IMR-90 (cell line): ENCODE measurements at regions not wholly inside any gene's neighbourhood (a gene's known extent, or its start where the extent isn't known, plus 50 kb on each side); places are given as distances from the start of the nearest gene placed in this dataset.

ENCODE experiments used
- ATAC-seq: fragments of 200-7000 bp; cut with Tn5 transposase; 2 replicates; pipeline ENCODE4 v1.9.1; 2020; ENCODE audit warnings: low read depth, mild to moderate bottlenecking, moderate library complexity
- BruUV-seq: library from RNA; stranded (reverse); fragments of 400-500 nt; replicated peaks from 2 replicates; lab custom pipeline; 2021; lab: Mats Ljungman, UMichigan
- CTCF ChIA-PET: fragments of 300-600 bp; formaldehyde crosslinking; extraction: SDS; loops from one replicate; lab custom pipeline; 2021; ENCODE audit warnings: antibody characterized with exemption; lab: Yijun Ruan, JAX
- POLR2A ChIA-PET: fragments of 300-600 bp; sonication (Branson Sonifier 250); formaldehyde crosslinking; loops from one replicate; lab custom pipeline; 2022; ENCODE audit warnings: antibody characterized with exemption; ENCODE audit not compliant: unreplicated experiment; lab: Charles Lee
- DNase-seq: peaks from one replicate; pipeline ENCODE4 v3.0.0; 2013
- H2AFZ ChIP-seq: replicated peaks from 2 replicates; pipeline ENCODE3; 2013; ENCODE audit warnings: low read length, mild to moderate bottlenecking; ENCODE audit not compliant: poor library complexity
- H2AK5ac ChIP-seq: 2 replicates; pipeline ENCODE4 v1.6.1; 2013; ENCODE audit warnings: low read depth, low read length, inconsistent platforms
- H2AK9ac ChIP-seq: replicated peaks from 2 replicates; pipeline ENCODE3; 2013; ENCODE audit warnings: mild to moderate bottlenecking, low read depth, low read length, moderate library complexity; ENCODE audit not compliant: poor library complexity
- H2BK120ac ChIP-seq: 2 replicates; pipeline ENCODE4 v1.6.1; 2013; ENCODE audit warnings: low read depth, low read length, inconsistent platforms
- H2BK15ac ChIP-seq: 3 replicates; pipeline ENCODE4 v1.6.1; 2013; ENCODE audit warnings: low read depth, low read length, inconsistent platforms
- H2BK20ac ChIP-seq: 2 replicates; pipeline ENCODE4 v1.6.1; 2013; ENCODE audit warnings: low read depth, mild to moderate bottlenecking, inconsistent platforms, low read length, moderate library complexity
- H2BK5ac ChIP-seq: 2 replicates; pipeline ENCODE4 v1.6.1; 2013; ENCODE audit warnings: mild to moderate bottlenecking, low read depth, low read length, inconsistent platforms; ENCODE audit not compliant: poor library complexity, severe bottlenecking
- H3K14ac ChIP-seq: replicated peaks from 2 replicates; pipeline ENCODE4 v1.6.1; 2013; ENCODE audit warnings: low read depth, low read length, inconsistent platforms
- H3K18ac ChIP-seq: 2 replicates; pipeline ENCODE4 v1.6.1; 2013; ENCODE audit warnings: low read depth, low read length, control low read depth
- H3K23ac ChIP-seq: 2 replicates; pipeline ENCODE4 v1.6.1; 2013; ENCODE audit warnings: low read depth, low read length, inconsistent platforms
- H3K27ac ChIP-seq: 2 replicates; pipeline ENCODE4 v1.5.1; 2013; ENCODE audit warnings: mild to moderate bottlenecking, control low read depth, low read length; ENCODE audit not compliant: insufficient read depth
- H3K27me3 ChIP-seq: 2 replicates; pipeline ENCODE4 v1.6.1; 2013; ENCODE audit warnings: low read length; ENCODE audit not compliant: control insufficient read depth, insufficient read depth
- H3K36me3 ChIP-seq: 2 replicates; pipeline ENCODE4 v1.6.1; 2013; ENCODE audit warnings: low read length, mixed read lengths; ENCODE audit not compliant: control insufficient read depth, insufficient read depth
- H3K4ac ChIP-seq: 2 replicates; pipeline ENCODE4 v1.6.1; 2013; ENCODE audit warnings: low read depth, low read length, inconsistent platforms
- H3K4me1 ChIP-seq: 2 replicates; pipeline ENCODE4 v1.6.1; 2013; ENCODE audit warnings: low read length, mixed read lengths; ENCODE audit not compliant: control insufficient read depth, insufficient read depth
- H3K4me2 ChIP-seq: 2 replicates; pipeline ENCODE4 v1.6.1; 2013; ENCODE audit warnings: low read depth, mild to moderate bottlenecking, control low read depth, low read length, moderate library complexity
- H3K4me3 ChIP-seq: 2 replicates; pipeline ENCODE4 v1.5.1; 2013; ENCODE audit warnings: low read depth, mild to moderate bottlenecking, control low read depth, low read length, moderate library complexity; ENCODE audit not compliant: insufficient read depth
- H3K56ac ChIP-seq: 2 replicates; pipeline ENCODE4 v1.6.1; 2013; ENCODE audit warnings: low read length, inconsistent platforms; ENCODE audit not compliant: insufficient read depth; ENCODE audit errors: extremely low read depth
- H3K79me1 ChIP-seq, 2 experiments: 2 replicates each; pipeline ENCODE4 v1.6.1; 2013; ENCODE audit warnings: low read length in 2 of 2, inconsistent platforms in 1 of 2, low read depth in 1 of 2
- H3K9ac ChIP-seq: 2 replicates; pipeline ENCODE4 v1.6.1; 2013; ENCODE audit warnings: low read depth, low read length, control low read depth
- H3K9me1 ChIP-seq: 2 replicates; pipeline ENCODE4 v1.6.1; 2013; ENCODE audit warnings: low read length, inconsistent platforms; ENCODE audit not compliant: insufficient read depth
- H3K9me3 ChIP-seq: 2 replicates; pipeline ENCODE4 v1.6.1; 2013; ENCODE audit warnings: low read length; ENCODE audit not compliant: control insufficient read depth, insufficient read depth
- H4K20me1 ChIP-seq: 2 replicates; pipeline ENCODE4 v1.6.1; 2013; ENCODE audit warnings: low read length, inconsistent platforms; ENCODE audit not compliant: insufficient read depth
- H4K5ac ChIP-seq: 2 replicates; pipeline ENCODE4 v1.6.1; 2013; ENCODE audit warnings: mild to moderate bottlenecking, low read depth, low read length, control low read depth
- H4K8ac ChIP-seq, 2 experiments: 2 replicates each; pipeline ENCODE4 v1.6.1; 2013; ENCODE audit warnings: low read depth in 2 of 2, low read length in 2 of 2, control low read depth in 1 of 2, inconsistent platforms in 1 of 2
- H4K91ac ChIP-seq: 2 replicates; pipeline ENCODE4 v1.6.1; 2013; ENCODE audit warnings: low read depth, low read length, inconsistent platforms; ENCODE audit not compliant: insufficient read depth
- BHLHE40 ChIP-seq: fragments of 150-350 bp; IDR thresholded peaks from 2 replicates; pipeline ENCODE4 v1.6.1; 2016; ENCODE audit warnings: mild to moderate bottlenecking, low read depth, low read length
- CTCF ChIP-seq: conservative IDR thresholded peaks from 2 replicates; pipeline ENCODE4 v1.5.1; 2012; ENCODE audit warnings: mild to moderate bottlenecking, low read depth, low read length, improper control_type of control experiment
- FOS ChIP-seq: fragments of 150-350 bp; IDR thresholded peaks from 2 replicates; pipeline ENCODE4 v1.6.1; 2016; ENCODE audit warnings: low read depth, low read length
- RAD21 ChIP-seq: IDR thresholded peaks from 2 replicates; pipeline ENCODE4 v1.6.1; 2012; ENCODE audit warnings: low read length, improper control_type of control experiment
- RCOR1 ChIP-seq: IDR thresholded peaks from 2 replicates; pipeline ENCODE4 v1.6.1; 2012; ENCODE audit warnings: mild to moderate bottlenecking, low read length, improper control_type of control experiment; ENCODE audit not compliant: insufficient replicate concordance
- RFX5 ChIP-seq: IDR thresholded peaks from 2 replicates; pipeline ENCODE4 v1.8.0; 2012; ENCODE audit warnings: low read depth, mild to moderate bottlenecking, low read length, moderate library complexity
- SMC3 ChIP-seq: fragments of 150-350 bp; IDR thresholded peaks from 2 replicates; pipeline ENCODE4 v1.6.1; 2016; ENCODE audit warnings: low read depth, mild to moderate bottlenecking, antibody characterized with exemption, low read length, moderate library complexity
- WGBS, 2 experiments: methylation state at CpG; one replicate each; pipeline versions ENCODE4 v1.1.5 to v1.1.7; 2013; ENCODE audit warnings: missing lambda C conversion rate in 2 of 2; ENCODE audit not compliant: insufficient read length in 1 of 2; ENCODE audit errors: extremely low coverage in 2 of 2; 5-methylcytosine and 5-hydroxymethylcytosine counted together
- dilution Hi-C: fragments of 300-500 bp; cut with HindIII; formaldehyde crosslinking; loops from one replicate; pipeline ENCODE4 v1.14.3; 2018; ENCODE audit warnings: low sequenced_read_pairs; ENCODE audit not compliant: unreplicated experiment
- in situ Hi-C: fragments of 300-500 bp; cut with MboI; formaldehyde crosslinking; loops from 3 replicates; pipeline ENCODE4 v1.14.3; 2019; ENCODE audit warnings: low sequenced_read_pairs, inconsistent platforms, mixed read lengths
- intact Hi-C: fragments of 100-400 bp; cut with micrococcal nuclease; formaldehyde crosslinking; loops from 2 replicates; pipeline ENCODE4 v1.10.0; 2022

DNA sequence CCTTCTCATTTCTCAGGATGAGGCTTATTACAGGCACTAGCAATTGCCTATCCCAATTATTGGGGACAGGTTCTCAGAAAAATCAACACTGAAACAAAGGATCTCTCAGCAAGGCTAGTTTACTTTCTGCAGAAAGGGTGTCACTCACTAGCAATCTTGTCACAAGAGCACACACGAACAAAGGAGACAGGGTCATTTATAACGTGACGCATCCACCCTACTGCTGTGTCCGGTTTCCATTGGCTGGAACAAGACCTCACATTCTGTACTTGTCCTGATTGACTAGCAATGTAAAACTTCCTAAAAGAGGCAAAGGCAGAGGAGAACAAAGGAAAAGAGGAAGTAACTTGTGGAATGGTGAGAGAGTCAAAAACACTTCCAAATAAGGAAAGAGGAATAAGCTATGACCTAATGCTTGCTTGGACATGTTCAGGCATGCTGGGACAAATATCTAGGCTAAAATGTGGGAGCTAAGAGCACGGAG, 160.2 kb upstream of the STXBP5 start:
- H3K4ac ChIP-seq = peak overlapping the region; percentile 73
- no peak overlapping the region; the same call in 1 of the 2 replicates for H2AK5ac ChIP-seq
- H3K18ac ChIP-seq = peak overlapping the region; percentile 57; the same call in 1 of the 2 replicates
- no peak overlapping the region for H3K56ac ChIP-seq
- ChIA-PET POLR2A (no interaction called here), CTCF (interaction anchor here (0.5 kb wide), 1 partner anchor 134 kb away, joined by 4 read pairs; no protein-coding TSS in a partner anchor)
- TF ChIP-seq CTCF = no peak
- no peak for TF ChIP-seq RCOR1
- no peak for TF ChIP-seq RAD21
- TF ChIP-seq BHLHE40 = no peak
- no peak for TF ChIP-seq FOS
- no peak for TF ChIP-seq SMC3
- no peak for TF ChIP-seq RFX5
- H2AK9ac ChIP-seq = no peak overlapping the region
- H3K4me1 ChIP-seq = peaks cover 5% of the 10 kb centered on the region
- H4K91ac ChIP-seq = 0 out of 2 replicates have a peak overlapping the region, but pooled peaks have one; percentile 11
- H3K4me2 ChIP-seq = no peak overlapping the region
- in situ Hi-C loops = no loop called here
- no TSS peak for BruUV-seq
- peak overlapping the region; percentile 47; the same call in 1 of the 2 replicates for H2BK120ac ChIP-seq
- no peaks in the 10 kb centered on the region for H3K36me3 ChIP-seq
- WGBS, 2 experiments = no CpG with 5 or more reads among the region's 5 CpGs
- H3K9me3 ChIP-seq = peaks cover 6% of the 10 kb centered on the region
- peak overlapping the region; percentile 77 for H2BK5ac ChIP-seq
- intact Hi-C loops = no loop called here
- peak overlapping the region in 1 of 2 experiments; percentile 54; a peak in 1 of 4 replicates for H4K8ac ChIP-seq
- H3K79me1 ChIP-seq = no peaks in the 10 kb centered on the region
- H4K5ac ChIP-seq = peak overlapping the region; percentile 59; the same call in 1 of the 2 replicates
- peak overlapping the region; percentile 31; the same call in 1 of the 2 replicates for H3K27ac ChIP-seq
- H3K27me3 ChIP-seq = no peaks in the 10 kb centered on the region
- no peak overlapping the region for H3K9ac ChIP-seq
- peak overlapping the region; percentile 68 for H3K14ac ChIP-seq
- no peak overlapping the region for H2BK15ac ChIP-seq
- dilution Hi-C loops = no loop called here
- H3K4me3 ChIP-seq = no peak overlapping the region
- no peak overlapping the region for H2AFZ ChIP-seq
- no peak overlapping the region for H2BK20ac ChIP-seq
- no peaks in the 10 kb centered on the region for H3K9me1 ChIP-seq
- ATAC-seq (no peak), DNase-seq (peak; percentile 45)
- no peak overlapping the region for H3K23ac ChIP-seq
- H4K20me1 ChIP-seq = no peaks in the 10 kb centered on the region
